GM12873 (cell line): ENCODE measurements at regions not wholly inside any gene's neighbourhood (a gene's known extent, or its start where the extent isn't known, plus 50 kb on each side); places are given as distances from the start of the nearest gene placed in this dataset.

Experiments used
- TF ChIP-seq, protein P1 (sequence below): IDR thresholded peaks from 2 replicates; pipeline ENCODE4 v1.5.1; 2012; ENCODE audit warnings: low read depth, mild to moderate bottlenecking, moderate library complexity, low read length, control low read depth; ENCODE audit not compliant: insufficient read depth; ENCODE audit errors: missing control alignments

DNA sequence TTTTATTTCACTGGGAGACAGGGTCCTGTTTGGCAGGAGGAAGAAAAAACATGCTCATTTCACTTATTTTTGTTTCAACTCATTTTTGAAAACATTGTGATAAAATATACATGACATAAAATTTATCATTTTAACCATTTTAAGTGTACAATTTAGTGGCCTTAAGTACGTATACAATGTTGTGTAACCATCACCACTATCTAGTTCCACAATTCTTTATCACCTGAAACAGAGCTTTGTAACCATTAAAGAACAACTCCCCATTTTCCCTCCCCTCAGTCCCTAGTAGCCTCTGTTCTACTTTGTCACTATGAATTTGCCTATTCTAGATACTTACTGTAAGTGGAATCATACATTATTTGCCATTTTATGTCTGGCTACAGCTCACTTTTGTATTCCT is 143.8 kb downstream of the GPAT3 start:
- TF ChIP-seq, protein P1, sequence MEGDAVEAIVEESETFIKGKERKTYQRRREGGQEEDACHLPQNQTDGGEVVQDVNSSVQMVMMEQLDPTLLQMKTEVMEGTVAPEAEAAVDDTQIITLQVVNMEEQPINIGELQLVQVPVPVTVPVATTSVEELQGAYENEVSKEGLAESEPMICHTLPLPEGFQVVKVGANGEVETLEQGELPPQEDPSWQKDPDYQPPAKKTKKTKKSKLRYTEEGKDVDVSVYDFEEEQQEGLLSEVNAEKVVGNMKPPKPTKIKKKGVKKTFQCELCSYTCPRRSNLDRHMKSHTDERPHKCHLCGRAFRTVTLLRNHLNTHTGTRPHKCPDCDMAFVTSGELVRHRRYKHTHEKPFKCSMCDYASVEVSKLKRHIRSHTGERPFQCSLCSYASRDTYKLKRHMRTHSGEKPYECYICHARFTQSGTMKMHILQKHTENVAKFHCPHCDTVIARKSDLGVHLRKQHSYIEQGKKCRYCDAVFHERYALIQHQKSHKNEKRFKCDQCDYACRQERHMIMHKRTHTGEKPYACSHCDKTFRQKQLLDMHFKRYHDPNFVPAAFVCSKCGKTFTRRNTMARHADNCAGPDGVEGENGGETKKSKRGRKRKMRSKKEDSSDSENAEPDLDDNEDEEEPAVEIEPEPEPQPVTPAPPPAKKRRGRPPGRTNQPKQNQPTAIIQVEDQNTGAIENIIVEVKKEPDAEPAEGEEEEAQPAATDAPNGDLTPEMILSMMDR, result no peak

DNA sequence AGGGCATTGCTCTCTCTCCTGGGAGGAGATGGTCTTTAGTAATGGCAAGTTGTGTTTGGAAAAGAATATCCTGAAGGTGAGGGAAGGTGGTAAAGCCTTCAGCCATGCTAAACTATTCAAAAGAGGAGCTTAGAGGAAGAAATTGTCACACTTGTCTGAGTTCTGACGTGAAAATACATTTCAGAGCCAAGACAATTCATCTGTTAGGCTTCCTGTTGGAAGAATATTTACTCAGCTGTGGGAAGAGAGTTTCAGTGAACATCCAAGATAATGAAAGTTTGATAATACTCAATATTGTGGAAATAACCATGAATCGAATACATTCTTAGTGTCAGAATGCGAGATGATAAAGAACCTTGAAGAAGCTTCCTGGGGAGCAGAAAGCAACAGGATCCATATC is 143.3 kb downstream of the GPAT3 start:
- TF ChIP-seq, protein P1, result no peak

DNA sequence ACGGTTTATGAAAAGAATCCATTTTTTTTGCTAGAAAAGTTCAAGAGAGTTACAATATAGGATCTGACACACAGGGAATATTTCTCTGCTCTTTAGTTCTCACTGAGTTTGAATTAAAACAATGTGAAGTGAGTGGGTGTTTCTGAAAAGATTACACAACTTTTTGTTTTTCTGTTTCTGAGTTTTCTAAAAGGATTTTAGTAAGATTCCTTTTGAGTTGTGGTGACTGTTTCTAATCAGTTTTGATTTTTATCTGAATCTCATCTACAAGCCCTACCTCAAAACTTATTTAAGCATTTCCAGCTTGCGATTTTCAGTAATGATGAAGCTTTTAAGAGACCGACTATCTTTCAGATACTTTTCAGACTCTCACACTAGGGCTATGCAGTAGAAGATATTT is 141.7 kb downstream of the GPAT3 start:
- TF ChIP-seq, protein P1, result no peak

DNA sequence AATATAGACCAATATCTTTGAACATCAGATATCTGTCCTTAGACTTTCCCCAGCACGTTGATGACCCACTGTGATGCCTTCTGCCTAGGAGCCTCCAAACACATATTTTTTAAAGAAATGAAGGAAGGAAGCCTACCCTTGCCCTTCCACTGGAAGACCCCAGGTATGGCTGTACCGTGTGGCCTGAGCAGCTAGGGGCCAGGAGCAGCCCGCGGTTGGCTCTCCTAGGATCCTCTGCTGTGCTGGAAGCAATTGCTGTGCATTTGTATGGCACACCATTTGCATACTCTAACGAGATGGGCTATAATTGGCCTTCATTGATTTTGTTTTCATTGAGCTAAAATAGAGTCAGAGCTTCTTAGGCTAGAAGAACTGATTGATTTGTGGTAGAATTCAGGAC is 128.8 kb downstream of the GPAT3 start:
- TF ChIP-seq, protein P1, result no peak

DNA sequence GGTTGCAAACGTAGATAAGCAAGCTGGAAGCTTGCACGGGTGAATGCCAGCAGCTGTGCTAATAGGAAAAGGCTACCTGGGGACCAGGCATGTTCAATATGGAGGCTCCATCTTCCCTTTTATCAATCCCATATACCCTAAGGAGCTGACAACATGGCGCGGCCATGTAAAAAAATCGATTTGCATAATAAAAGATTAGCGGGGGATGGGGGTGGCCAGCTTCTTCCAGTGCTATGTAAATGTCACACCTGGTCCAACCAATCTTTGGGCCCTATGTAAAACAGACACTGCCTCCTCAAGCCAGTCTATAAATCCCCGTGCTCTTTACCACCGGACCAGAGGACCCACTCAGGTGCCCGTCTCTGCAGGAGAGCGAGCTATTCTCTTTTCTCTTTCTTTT is 128.2 kb downstream of the GPAT3 start:
- TF ChIP-seq, protein P1, result no peak

DNA sequence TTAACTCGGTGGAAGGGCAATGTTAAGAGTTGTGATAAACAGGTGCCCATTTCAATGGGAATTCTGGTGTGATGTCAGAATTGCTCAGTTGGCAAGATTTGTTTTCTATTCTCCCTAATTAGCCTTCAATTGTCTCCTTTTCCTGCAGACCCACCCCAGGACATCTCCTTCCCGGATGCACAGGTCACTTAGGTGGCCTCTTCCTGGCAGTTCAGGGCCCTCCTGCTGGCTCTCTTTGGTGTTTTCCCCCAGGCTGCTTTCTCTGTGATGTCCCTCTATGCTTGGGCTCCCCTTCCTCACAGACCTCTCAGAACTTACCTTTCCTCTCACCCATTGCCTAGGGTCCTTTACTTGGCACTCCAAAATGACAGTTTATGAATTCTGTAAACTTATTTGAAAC is 126.3 kb downstream of the GPAT3 start:
- TF ChIP-seq, protein P1, result no peak

DNA sequence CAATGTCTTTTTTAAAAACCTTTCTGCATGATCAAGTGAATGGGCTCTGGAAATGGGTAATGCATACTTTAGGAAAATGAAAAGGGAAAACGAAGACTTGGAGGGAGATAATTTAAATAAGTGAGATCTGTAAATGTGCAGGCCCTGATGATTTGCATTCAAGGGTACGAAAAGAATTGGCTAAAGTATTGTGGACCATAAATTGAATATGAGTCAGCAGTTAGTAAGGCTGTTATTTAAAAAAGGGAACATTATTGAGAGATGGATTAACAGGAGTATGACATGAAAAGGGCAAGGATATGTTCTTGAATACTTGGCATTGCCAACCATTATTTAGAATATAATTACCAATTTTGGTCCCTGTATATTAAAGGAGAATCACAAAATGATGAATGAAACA is 125.5 kb downstream of the GPAT3 start:
- TF ChIP-seq, protein P1, result no peak
